Activated B cell treated with CpG ODN at 0.5 μM for 24 hours (primary cell): ENCODE measurements at regions not wholly inside any gene's neighbourhood (a gene's known extent, or its start where the extent isn't known, plus 50 kb on each side); places are given as distances from the start of the nearest gene placed in this dataset.

Experiments used
- ATAC-seq: fragments of 200-7000 bp; cut with Tn5 transposase; one replicate; pipeline ENCODE4 v1.10.0; 2021; ENCODE audit warnings: low read depth, mild to moderate bottlenecking, moderate library complexity
- CTCF ChIA-PET: fragments of 350-600 bp; sonication (Branson Sonifier 250); formaldehyde crosslinking; loops from one replicate; lab custom pipeline; 2021; ENCODE audit warnings: antibody characterized with exemption; lab: Charles Lee
- POLR2A ChIA-PET: fragments of 350-600 bp; sonication (Branson Sonifier 250); formaldehyde crosslinking; loops from one replicate; lab custom pipeline; 2021; ENCODE audit warnings: antibody characterized with exemption; lab: Charles Lee
- DNase-seq: peaks from one replicate; pipeline ENCODE4 v3.0.0; 2022
- H3K27ac Mint-ChIP-seq: one replicate; pipeline ENCODE4 v1.8.0; 2020; ENCODE audit warnings: mixed read lengths
- H3K27me3 Mint-ChIP-seq: one replicate; pipeline ENCODE4 v1.8.0; 2021; ENCODE audit warnings: mixed read lengths
- H3K36me3 Mint-ChIP-seq: one replicate; pipeline ENCODE4 v1.8.0; 2021; ENCODE audit warnings: low read depth, mixed read lengths
- H3K4me1 Mint-ChIP-seq: one replicate; pipeline ENCODE4 v1.8.0; 2021; ENCODE audit warnings: mixed read lengths
- H3K4me3 Mint-ChIP-seq: one replicate; pipeline ENCODE4 v1.8.0; 2020; ENCODE audit warnings: mild to moderate bottlenecking, mixed read lengths
- H3K9me3 Mint-ChIP-seq: one replicate; pipeline ENCODE4 v1.8.0; 2020; ENCODE audit warnings: mixed read lengths
- CTCF ChIP-seq: fragments of 200-600 bp; IDR thresholded peaks from one replicate; pipeline ENCODE4 v1.8.0; 2022; ENCODE audit warnings: antibody characterized with exemption, mild to moderate bottlenecking
- intact Hi-C: fragments of 100-400 bp; cut with micrococcal nuclease; formaldehyde crosslinking; loops from one replicate; pipeline ENCODE4 v1.15.1; 2024

- intact Hi-C loops, result no loop called here
- Mint-ChIP-seq H3K4me1 (no peaks in the 10 kb centered on the region), H3K36me3 (no peaks in the 10 kb centered on the region), H3K9me3 (peaks cover 2% of the 10 kb centered on the region), H3K27me3 (no peaks in the 10 kb centered on the region), H3K4me3 (no peak overlapping the region), H3K27ac (no peak overlapping the region)
- ChIA-PET POLR2A (no interaction called here), CTCF (no interaction called here)
- no peak for TF ChIP-seq CTCF
- no peak for ATAC-seq
- no peak for DNase-seq
Observed at GRCh38 chr14:25488961-25489360, 439.0 kb upstream of the STXBP6 start.

GRCh38 chr14:25485381-25485780, 435.4 kb upstream of the STXBP6 start:
- POLR2A ChIA-PET, result no interaction called here

GRCh38 chr14:25484906-25485305, 435.0 kb upstream of the STXBP6 start:
- ATAC-seq (no peak), DNase-seq (no peak)
- Mint-ChIP-seq H3K27me3 (no peaks in the 10 kb centered on the region), H3K9me3 (no peaks in the 10 kb centered on the region), H3K4me1 (no peaks in the 10 kb centered on the region), H3K36me3 (no peaks in the 10 kb centered on the region), H3K4me3 (no peak overlapping the region), H3K27ac (no peak overlapping the region)
- intact Hi-C loops, result no loop called here
- ChIA-PET CTCF (no interaction called here), POLR2A (no interaction called here)
- TF ChIP-seq CTCF, result no peak

More at GRCh38 chr14:25485381-25485780, 435.4 kb upstream of the STXBP6 start:
- Mint-ChIP-seq H3K9me3 (no peaks in the 10 kb centered on the region), H3K27me3 (no peaks in the 10 kb centered on the region), H3K4me3 (no peak overlapping the region), H3K27ac (no peak overlapping the region), H3K36me3 (no peaks in the 10 kb centered on the region), H3K4me1 (no peaks in the 10 kb centered on the region)
- no peak for DNase-seq
- no peak for TF ChIP-seq CTCF
- intact Hi-C loops, result no loop called here
- no peak for ATAC-seq
- CTCF ChIA-PET, result no interaction called here

- Mint-ChIP-seq H3K4me1 (no peaks in the 10 kb centered on the region), H3K27ac (no peak overlapping the region), H3K4me3 (no peak overlapping the region), H3K27me3 (no peaks in the 10 kb centered on the region), H3K9me3 (no peaks in the 10 kb centered on the region), H3K36me3 (no peaks in the 10 kb centered on the region)
- no peak for ATAC-seq
- DNase-seq, result no peak
- POLR2A ChIA-PET, result no interaction called here
- no peak for TF ChIP-seq CTCF
- intact Hi-C loops, result no loop called here
- CTCF ChIA-PET, result no interaction called here
Observed at GRCh38 chr14:25484235-25484634, 434.3 kb upstream of the STXBP6 start.

- ChIA-PET CTCF (no interaction called here), POLR2A (no interaction called here)
- Mint-ChIP-seq H3K4me1 (no peaks in the 10 kb centered on the region), H3K36me3 (no peaks in the 10 kb centered on the region), H3K4me3 (no peak overlapping the region), H3K27me3 (no peaks in the 10 kb centered on the region), H3K27ac (no peak overlapping the region), H3K9me3 (peaks cover 2% of the 10 kb centered on the region)
- no peak for TF ChIP-seq CTCF
- no peak for ATAC-seq
- intact Hi-C loops, result no loop called here
- no peak for DNase-seq
Observed at GRCh38 chr14:25477316-25478098, 427.6 kb upstream of the STXBP6 start.
